Erythroblast (primary cell): ENCODE measurements at regions not wholly inside any gene's neighbourhood (a gene's known extent, or its start where the extent isn't known, plus 50 kb on each side); places are given as distances from the start of the nearest gene placed in this dataset.

Experiments
- GATA1 ChIP-seq: IDR thresholded peaks from 2 replicates; pipeline ENCODE4 v1.6.1; 2011; ENCODE audit warnings: low read depth, mild to moderate bottlenecking, control low read depth, low read length, moderate library complexity
- POLR2A ChIP-seq: IDR thresholded peaks from 2 replicates; pipeline ENCODE4 v1.6.1; 2011; ENCODE audit warnings: mild to moderate bottlenecking, low read length

GRCh38 chr6:149261364-149262040 is 56.0 kb upstream of the TAB2 start:
- TF ChIP-seq POLR2A (no peak), GATA1 (no peak)
